Activated CD4-positive, alpha-beta T cell treated with anti-CD3 and anti-CD28 coated beads, Interleukin-2, amount 50 U/mL, for 24 hours (primary cell): ENCODE measurements at regions not wholly inside any gene's neighbourhood (a gene's known extent, or its start where the extent isn't known, plus 50 kb on each side); places are given as distances from the start of the nearest gene placed in this dataset.

Source experiments
- DNase-seq, 2 donors: peaks; one replicate each; pipeline ENCODE4 v3.0.0-alpha.2; 2020; ENCODE audit warnings: low read depth in 1 of 2, low spot score in 1 of 2

DNA sequence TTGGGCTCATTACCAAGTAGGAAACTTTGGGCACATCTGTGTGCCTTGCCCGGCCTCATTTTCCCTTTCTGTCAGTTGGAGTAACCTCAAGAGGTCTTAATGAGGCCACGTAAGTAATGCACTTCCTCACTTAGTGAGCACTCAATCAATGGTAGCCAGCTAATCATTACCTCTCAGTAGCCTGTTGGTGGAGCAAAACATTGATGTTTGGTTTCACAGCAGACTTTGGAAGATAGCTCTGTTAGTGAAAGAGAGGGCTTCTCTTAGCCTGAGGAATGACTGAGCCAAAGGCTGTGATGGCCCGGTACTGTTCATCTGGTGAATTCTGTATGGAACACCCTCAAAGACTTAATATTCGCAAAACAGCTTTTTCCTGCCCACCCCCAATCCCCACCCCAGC, 55.9 kb upstream of the ID4 start:
- DNase-seq, result no peak

DNA sequence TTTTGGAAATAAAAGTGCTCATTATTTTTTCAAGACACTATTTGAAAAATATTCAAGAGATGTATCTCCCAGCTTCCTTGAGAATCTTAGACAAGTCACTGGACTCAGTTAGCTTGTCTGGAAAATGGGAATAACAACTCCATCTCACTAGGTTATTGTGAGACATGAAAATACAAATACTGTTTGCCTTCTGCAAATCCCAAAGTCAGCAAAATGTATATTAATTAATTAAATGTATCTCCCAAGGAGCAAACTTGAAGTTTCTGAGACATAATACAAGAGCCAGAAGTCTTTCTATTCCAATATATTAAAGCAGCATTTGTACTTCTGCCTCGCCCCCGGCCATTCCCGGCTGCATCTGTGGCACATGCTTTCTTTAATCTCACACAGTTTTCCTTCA, 54.6 kb upstream of the ID4 start:
- DNase-seq, result no peak
